ENCODE measurements at regions not wholly inside any gene's neighbourhood (a gene's known extent, or its start where the extent isn't known, plus 50 kb on each side); places are given as distances from the start of the nearest gene placed in this dataset.

DNA sequence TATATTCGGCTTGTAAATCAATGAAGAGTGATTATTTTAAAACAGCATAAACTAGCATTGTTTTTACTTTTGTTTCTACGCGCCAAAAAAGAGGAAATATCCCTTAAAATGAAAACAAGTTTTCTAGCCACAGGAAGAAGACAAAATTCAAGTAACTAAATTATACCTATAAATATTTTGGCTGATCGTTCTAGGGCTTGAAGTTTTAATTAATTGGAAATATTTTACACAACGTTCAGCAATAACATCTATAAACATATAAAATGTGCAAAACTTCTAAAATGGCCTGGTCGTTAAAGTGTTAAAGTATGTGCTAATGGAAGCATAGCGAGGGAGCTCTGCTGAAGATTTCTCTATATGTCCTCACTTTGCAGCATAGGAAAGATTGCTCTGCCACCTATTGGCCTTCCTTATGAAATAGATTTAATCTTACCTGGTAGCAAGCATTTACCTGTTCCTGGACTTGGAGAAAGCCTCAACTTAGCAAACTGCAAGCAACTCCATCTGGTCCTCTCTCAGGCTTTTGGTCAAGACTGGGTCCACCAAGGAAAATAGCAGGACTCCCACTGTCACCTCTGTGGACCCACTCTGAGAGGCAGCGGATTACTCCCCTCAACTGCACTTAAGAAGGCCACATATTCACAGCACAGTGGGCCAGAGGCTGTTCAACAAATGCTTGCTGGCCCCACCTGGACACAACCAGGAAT lies 351.3 kb upstream of the RUNX1 start:
- no peaks in the 10 kb centered on the region for H3K9me3 Mint-ChIP-seq
- TF ChIP-seq, protein P1, sequence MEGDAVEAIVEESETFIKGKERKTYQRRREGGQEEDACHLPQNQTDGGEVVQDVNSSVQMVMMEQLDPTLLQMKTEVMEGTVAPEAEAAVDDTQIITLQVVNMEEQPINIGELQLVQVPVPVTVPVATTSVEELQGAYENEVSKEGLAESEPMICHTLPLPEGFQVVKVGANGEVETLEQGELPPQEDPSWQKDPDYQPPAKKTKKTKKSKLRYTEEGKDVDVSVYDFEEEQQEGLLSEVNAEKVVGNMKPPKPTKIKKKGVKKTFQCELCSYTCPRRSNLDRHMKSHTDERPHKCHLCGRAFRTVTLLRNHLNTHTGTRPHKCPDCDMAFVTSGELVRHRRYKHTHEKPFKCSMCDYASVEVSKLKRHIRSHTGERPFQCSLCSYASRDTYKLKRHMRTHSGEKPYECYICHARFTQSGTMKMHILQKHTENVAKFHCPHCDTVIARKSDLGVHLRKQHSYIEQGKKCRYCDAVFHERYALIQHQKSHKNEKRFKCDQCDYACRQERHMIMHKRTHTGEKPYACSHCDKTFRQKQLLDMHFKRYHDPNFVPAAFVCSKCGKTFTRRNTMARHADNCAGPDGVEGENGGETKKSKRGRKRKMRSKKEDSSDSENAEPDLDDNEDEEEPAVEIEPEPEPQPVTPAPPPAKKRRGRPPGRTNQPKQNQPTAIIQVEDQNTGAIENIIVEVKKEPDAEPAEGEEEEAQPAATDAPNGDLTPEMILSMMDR (IDR thresholded peaks at IDR 0.05) = peak; percentile 73
- peaks cover 15% of the 10 kb centered on the region for H3K4me1 Mint-ChIP-seq (ENCODE audit: low read depth)
- peak; percentile 43 for DNase-seq
- H3K36me3 Mint-ChIP-seq (ENCODE audit: low read depth) = no peaks in the 10 kb centered on the region
- no peak overlapping the region for H3K27ac Mint-ChIP-seq
- POLR2A ChIA-PET = interaction anchor here (0.6 kb wide), 1 partner anchor 626 kb away, joined by 4 read pairs; no protein-coding TSS in a partner anchor
- H3K4me3 Mint-ChIP-seq = no peak overlapping the region
- intact Hi-C loops (cut with micrococcal nuclease) = loop anchor here (1.0 to 5.0 kb wide), 3 partner anchors 349 to 653 kb away; no protein-coding TSS in a partner anchor
- H3K27me3 Mint-ChIP-seq = peaks cover 1% of the 10 kb centered on the region
- CTCF ChIA-PET = interaction anchor here (0.6 to 3.0 kb wide), 24 partner anchors 11 to 707 kb away, joined by 3 to 19 read pairs (median 4); no protein-coding TSS in a partner anchor
- ATAC-seq = peak; percentile 93

DNA sequence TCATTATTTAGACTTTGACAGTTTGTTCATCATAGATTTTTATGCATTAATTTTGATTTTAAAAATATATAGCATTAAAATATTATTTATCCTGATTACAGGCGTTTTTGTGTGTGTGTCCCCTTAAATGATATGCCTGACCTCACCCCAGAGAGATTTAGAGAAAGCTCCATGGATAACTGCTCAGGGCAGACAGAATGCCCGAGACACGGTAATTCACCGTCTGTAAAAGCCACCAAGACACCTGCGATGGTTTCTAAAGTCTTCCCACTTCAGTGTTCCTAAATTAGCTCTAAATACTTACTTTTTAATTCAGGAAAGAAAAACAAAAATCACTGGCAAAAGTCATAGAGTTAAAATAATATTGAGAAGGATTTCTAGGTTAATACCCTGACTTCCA lies 350.6 kb upstream of the RUNX1 start:
- ChIA-PET CTCF (interaction anchor here (0.6 to 3.0 kb wide), 22 partner anchors 10 to 706 kb away, joined by 3 to 19 read pairs (median 4); no protein-coding TSS in a partner anchor), POLR2A (interaction anchor here (0.6 kb wide), 1 partner anchor 627 kb away, joined by 4 read pairs; no protein-coding TSS in a partner anchor)
- no peak overlapping the region for H3K27ac Mint-ChIP-seq
- peaks cover 15% of the 10 kb centered on the region for H3K4me1 Mint-ChIP-seq (ENCODE audit: low read depth)
- ATAC-seq = no peak
- H3K27me3 Mint-ChIP-seq = peaks cover 1% of the 10 kb centered on the region
- intact Hi-C loops (cut with micrococcal nuclease) = loop anchor here (1.0 to 5.0 kb wide), 3 partner anchors 348 to 652 kb away; no protein-coding TSS in a partner anchor
- no peaks in the 10 kb centered on the region for H3K36me3 Mint-ChIP-seq (ENCODE audit: low read depth)
- DNase-seq = no peak
- H3K4me3 Mint-ChIP-seq = no peak overlapping the region
- H3K9me3 Mint-ChIP-seq = no peaks in the 10 kb centered on the region
- TF ChIP-seq, protein P1 (IDR thresholded peaks at IDR 0.05) = no peak

DNA sequence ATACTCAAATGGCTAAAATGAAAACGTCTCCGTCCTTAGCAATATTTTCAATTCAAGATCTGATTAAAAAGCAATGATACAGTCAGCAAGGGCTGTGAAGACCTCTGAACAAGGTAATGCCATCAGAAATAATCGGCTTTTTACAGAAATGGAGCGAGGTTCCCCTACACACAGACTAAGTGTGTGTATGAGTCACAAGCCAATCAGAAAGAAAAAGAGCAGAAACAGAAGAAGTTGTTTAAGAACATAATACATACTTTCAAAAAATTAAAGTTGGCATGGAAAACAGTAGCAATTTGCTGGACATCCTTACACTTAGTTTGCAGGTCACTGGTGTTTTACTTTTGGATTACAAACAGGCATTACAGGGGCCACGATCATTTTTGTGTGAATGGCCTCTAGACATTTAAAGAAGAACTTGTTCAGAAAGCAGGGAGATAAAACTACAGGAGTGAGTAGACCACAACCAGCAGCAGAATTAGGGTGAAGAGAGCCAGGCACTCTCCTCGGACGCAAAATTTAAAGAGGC lies 350.0 kb upstream of the RUNX1 start:
- Mint-ChIP-seq H3K4me1 (ENCODE audit: low read depth) (peaks cover 15% of the 10 kb centered on the region), H3K27ac (no peak overlapping the region), H3K36me3 (ENCODE audit: low read depth) (no peaks in the 10 kb centered on the region), H3K9me3 (no peaks in the 10 kb centered on the region), H3K27me3 (peaks cover 1% of the 10 kb centered on the region), H3K4me3 (no peak overlapping the region)
- TF ChIP-seq, protein P1 (IDR thresholded peaks at IDR 0.05) = no peak
- ChIA-PET CTCF (interaction anchor here (0.6 to 2.3 kb wide), 6 partner anchors 201 to 705 kb away, joined by 3 to 9 read pairs (median 4); no protein-coding TSS in a partner anchor), POLR2A (no interaction called here)
- ATAC-seq (no peak), DNase-seq (no peak)
- intact Hi-C loops (cut with micrococcal nuclease) = no loop called here

DNA sequence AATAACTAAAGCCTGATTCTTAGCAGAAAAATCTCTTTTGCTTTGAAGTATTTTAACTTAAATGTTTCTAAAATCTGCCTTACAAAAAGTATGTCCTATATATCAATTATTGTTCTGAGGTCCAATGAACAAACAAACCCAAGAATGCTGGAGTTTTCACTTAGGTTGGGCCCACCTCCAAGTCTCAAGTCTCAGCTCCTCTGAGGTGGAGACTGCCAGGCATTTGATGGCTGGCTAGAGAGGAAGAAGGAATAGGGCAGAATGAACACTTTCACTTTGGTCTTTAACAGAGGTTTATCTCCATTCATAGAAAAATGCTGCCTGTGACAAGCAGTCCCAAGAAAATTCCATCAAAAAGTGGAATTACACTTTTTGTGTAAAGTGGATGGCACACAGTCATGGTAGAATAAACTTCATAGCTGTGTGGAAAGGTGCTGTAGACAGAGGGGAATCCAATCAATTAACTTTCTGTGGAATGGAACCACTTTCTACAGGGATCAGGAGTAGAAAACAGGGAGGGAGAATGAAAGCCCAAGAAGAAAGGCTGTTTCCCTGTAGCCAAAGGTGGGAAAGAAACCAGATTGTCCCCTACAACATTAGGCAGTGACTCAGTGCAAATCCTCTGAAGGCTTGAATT lies 349.4 kb upstream of the RUNX1 start:
- H3K4me1 Mint-ChIP-seq (ENCODE audit: low read depth) = peaks cover 15% of the 10 kb centered on the region
- H3K4me3 Mint-ChIP-seq = no peak overlapping the region
- TF ChIP-seq, protein P1 (IDR thresholded peaks at IDR 0.05) = no peak
- CTCF ChIA-PET = interaction anchor here (1.8 kb wide), 1 partner anchor 653 kb away, joined by 6 read pairs; no protein-coding TSS in a partner anchor
- H3K9me3 Mint-ChIP-seq = no peaks in the 10 kb centered on the region
- ATAC-seq = no peak
- POLR2A ChIA-PET = no interaction called here
- no peak overlapping the region for H3K27ac Mint-ChIP-seq
- peaks cover 1% of the 10 kb centered on the region for H3K27me3 Mint-ChIP-seq
- H3K36me3 Mint-ChIP-seq (ENCODE audit: low read depth) = no peaks in the 10 kb centered on the region
- intact Hi-C loops (cut with micrococcal nuclease) = no loop called here
- DNase-seq = no peak

Data from activated CD8-positive, alpha-beta T cell treated with anti-CD3 and anti-CD28 coated beads for 36 hours (primary cell).